GM20000 (cell line): ENCODE measurements at regions not wholly inside any gene's neighbourhood (a gene's known extent, or its start where the extent isn't known, plus 50 kb on each side); places are given as distances from the start of the nearest gene placed in this dataset.

Experiments used
- DNase-seq: peaks from one replicate; pipeline ENCODE4 v3.0.0; 2012; ENCODE audit warnings: low spot score
- CTCF ChIP-seq: IDR thresholded peaks from 2 replicates; pipeline ENCODE4 v1.5.1; 2012; ENCODE audit warnings: mild to moderate bottlenecking, control low read depth; ENCODE audit errors: extremely low read depth, missing control alignments

- no peak for TF ChIP-seq CTCF
- DNase-seq = no peak
Measured at GRCh38 chr7:116441534-116441933, 58.0 kb upstream of the CAV2 start.

GRCh38 chr7:116443101-116443523, 56.4 kb upstream of the CAV2 start:
- no peak for TF ChIP-seq CTCF
- no peak for DNase-seq

GRCh38 chr7:116443646-116444045, 55.9 kb upstream of the CAV2 start:
- DNase-seq = no peak
- no peak for TF ChIP-seq CTCF

- TF ChIP-seq CTCF = no peak
- no peak for DNase-seq
Measured at GRCh38 chr7:116445447-116446211, 53.9 kb upstream of the CAV2 start.

- DNase-seq = no peak
- TF ChIP-seq CTCF = no peak
Measured at GRCh38 chr7:116446212-116446855, 53.2 kb upstream of the CAV2 start.

GRCh38 chr7:116447436-116447835, 52.1 kb upstream of the CAV2 start:
- DNase-seq = no peak
- TF ChIP-seq CTCF = no peak

- TF ChIP-seq CTCF = no peak
- DNase-seq = no peak
Measured at GRCh38 chr7:116447966-116448839, 51.3 kb upstream of the CAV2 start.
